SK-N-SH treated with all-trans-retinoic acid at 6 μM for 48 hours (cell line): ENCODE measurements at regions not wholly inside any gene's neighbourhood (a gene's known extent, or its start where the extent isn't known, plus 50 kb on each side); places are given as distances from the start of the nearest gene placed in this dataset.

ENCODE experiments used
- TOX ChIP-seq: fragments of 250-450 bp; sonication (Bioruptor Pico); IDR thresholded peaks from 2 replicates; pipeline ENCODE4 v1.8.0; 2021; ENCODE audit warnings: mild to moderate bottlenecking, moderate library complexity, borderline replicate concordance
- ZFP3 ChIP-seq: fragments of 250-450 bp; sonication (Bioruptor Pico); IDR thresholded peaks from 2 replicates; pipeline ENCODE4 v1.5.0; 2020; ENCODE audit warnings: mild to moderate bottlenecking, moderate library complexity
- ZNF8 ChIP-seq: fragments of 450-650 bp; formaldehyde crosslinking; IDR thresholded peaks from 2 replicates; pipeline ENCODE4 v1.5.0; 2020; ENCODE audit warnings: mild to moderate bottlenecking, moderate library complexity
- TF ChIP-seq, protein P1 (sequence below): fragments of 250-450 bp; sonication (Bioruptor Pico); IDR thresholded peaks from 2 replicates; pipeline ENCODE4 v1.5.1; 2021; ENCODE audit warnings: mild to moderate bottlenecking, moderate library complexity
- TF ChIP-seq, protein P2 (sequence below): fragments of 250-450 bp; sonication (Bioruptor Pico); IDR thresholded peaks from 2 replicates; pipeline ENCODE4 v1.8.0; 2021; ENCODE audit warnings: low read depth, mild to moderate bottlenecking, moderate library complexity, borderline replicate concordance
- TF ChIP-seq, protein P3 (sequence below): fragments of 250-450 bp; sonication (Bioruptor Pico); IDR thresholded peaks from 2 replicates; pipeline ENCODE4 v1.5.0; 2020; ENCODE audit warnings: mild to moderate bottlenecking, moderate library complexity
- TF ChIP-seq, protein P4 (sequence below): fragments of 250-450 bp; sonication (Bioruptor Pico); IDR thresholded peaks from 2 replicates; pipeline ENCODE4 v1.8.0; 2020; ENCODE audit warnings: mild to moderate bottlenecking, moderate library complexity, borderline replicate concordance

DNA sequence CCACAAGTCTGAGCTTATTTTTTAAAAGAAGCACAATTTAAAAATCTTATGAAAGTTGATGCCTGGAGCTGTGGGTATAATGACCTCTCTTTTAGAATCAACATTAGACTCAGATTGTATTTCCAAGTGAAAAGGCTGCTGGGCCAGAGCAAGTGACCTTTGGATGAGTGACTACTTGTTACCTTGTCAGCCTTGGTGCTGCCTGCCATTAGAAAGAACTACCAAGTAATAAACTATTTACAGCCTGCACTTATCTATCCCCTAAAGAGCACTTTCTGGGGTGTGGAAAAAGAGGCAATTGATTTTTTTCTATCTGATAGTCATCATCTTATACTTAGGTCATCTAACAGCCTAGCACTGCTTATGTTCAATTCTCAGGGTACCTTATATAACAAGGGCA is 134.9 kb upstream of the FBXL17 start:
- TF ChIP-seq ZFP3 (no peak), TOX (no peak), ZNF8 (CRISPR knock-in tag) (no peak)
- TF ChIP-seq, protein P1, sequence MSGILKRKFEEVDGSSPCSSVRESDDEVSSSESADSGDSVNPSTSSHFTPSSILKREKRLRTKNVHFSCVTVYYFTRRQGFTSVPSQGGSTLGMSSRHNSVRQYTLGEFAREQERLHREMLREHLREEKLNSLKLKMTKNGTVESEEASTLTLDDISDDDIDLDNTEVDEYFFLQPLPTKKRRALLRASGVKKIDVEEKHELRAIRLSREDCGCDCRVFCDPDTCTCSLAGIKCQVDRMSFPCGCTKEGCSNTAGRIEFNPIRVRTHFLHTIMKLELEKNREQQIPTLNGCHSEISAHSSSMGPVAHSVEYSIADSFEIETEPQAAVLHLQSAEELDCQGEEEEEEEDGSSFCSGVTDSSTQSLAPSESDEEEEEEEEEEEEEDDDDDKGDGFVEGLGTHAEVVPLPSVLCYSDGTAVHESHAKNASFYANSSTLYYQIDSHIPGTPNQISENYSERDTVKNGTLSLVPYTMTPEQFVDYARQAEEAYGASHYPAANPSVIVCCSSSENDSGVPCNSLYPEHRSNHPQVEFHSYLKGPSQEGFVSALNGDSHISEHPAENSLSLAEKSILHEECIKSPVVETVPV (CRISPR knock-in tag): no peak
- TF ChIP-seq, protein P2, sequence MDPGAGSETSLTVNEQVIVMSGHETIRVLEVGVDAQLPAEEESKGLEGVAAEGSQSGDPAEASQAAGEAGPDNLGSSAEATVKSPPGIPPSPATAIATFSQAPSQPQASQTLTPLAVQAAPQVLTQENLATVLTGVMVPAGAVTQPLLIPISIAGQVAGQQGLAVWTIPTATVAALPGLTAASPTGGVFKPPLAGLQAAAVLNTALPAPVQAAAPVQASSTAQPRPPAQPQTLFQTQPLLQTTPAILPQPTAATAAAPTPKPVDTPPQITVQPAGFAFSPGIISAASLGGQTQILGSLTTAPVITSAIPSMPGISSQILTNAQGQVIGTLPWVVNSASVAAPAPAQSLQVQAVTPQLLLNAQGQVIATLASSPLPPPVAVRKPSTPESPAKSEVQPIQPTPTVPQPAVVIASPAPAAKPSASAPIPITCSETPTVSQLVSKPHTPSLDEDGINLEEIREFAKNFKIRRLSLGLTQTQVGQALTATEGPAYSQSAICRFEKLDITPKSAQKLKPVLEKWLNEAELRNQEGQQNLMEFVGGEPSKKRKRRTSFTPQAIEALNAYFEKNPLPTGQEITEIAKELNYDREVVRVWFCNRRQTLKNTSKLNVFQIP (CRISPR knock-in tag): no peak
- TF ChIP-seq, protein P3, sequence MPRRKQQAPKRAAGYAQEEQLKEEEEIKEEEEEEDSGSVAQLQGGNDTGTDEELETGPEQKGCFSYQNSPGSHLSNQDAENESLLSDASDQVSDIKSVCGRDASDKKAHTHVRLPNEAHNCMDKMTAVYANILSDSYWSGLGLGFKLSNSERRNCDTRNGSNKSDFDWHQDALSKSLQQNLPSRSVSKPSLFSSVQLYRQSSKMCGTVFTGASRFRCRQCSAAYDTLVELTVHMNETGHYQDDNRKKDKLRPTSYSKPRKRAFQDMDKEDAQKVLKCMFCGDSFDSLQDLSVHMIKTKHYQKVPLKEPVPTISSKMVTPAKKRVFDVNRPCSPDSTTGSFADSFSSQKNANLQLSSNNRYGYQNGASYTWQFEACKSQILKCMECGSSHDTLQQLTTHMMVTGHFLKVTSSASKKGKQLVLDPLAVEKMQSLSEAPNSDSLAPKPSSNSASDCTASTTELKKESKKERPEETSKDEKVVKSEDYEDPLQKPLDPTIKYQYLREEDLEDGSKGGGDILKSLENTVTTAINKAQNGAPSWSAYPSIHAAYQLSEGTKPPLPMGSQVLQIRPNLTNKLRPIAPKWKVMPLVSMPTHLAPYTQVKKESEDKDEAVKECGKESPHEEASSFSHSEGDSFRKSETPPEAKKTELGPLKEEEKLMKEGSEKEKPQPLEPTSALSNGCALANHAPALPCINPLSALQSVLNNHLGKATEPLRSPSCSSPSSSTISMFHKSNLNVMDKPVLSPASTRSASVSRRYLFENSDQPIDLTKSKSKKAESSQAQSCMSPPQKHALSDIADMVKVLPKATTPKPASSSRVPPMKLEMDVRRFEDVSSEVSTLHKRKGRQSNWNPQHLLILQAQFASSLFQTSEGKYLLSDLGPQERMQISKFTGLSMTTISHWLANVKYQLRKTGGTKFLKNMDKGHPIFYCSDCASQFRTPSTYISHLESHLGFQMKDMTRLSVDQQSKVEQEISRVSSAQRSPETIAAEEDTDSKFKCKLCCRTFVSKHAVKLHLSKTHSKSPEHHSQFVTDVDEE (CRISPR knock-in tag): no peak
- TF ChIP-seq, protein P4, sequence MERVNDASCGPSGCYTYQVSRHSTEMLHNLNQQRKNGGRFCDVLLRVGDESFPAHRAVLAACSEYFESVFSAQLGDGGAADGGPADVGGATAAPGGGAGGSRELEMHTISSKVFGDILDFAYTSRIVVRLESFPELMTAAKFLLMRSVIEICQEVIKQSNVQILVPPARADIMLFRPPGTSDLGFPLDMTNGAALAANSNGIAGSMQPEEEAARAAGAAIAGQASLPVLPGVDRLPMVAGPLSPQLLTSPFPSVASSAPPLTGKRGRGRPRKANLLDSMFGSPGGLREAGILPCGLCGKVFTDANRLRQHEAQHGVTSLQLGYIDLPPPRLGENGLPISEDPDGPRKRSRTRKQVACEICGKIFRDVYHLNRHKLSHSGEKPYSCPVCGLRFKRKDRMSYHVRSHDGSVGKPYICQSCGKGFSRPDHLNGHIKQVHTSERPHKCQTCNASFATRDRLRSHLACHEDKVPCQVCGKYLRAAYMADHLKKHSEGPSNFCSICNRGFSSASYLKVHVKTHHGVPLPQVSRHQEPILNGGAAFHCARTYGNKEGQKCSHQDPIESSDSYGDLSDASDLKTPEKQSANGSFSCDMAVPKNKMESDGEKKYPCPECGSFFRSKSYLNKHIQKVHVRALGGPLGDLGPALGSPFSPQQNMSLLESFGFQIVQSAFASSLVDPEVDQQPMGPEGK: no peak
